Neuronal stem cell (in vitro differentiated cells): ENCODE measurements at regions not wholly inside any gene's neighbourhood (a gene's known extent, or its start where the extent isn't known, plus 50 kb on each side); places are given as distances from the start of the nearest gene placed in this dataset.
"Not testable (repeated sequence)": the region's sequence is repeated elsewhere in the genome, so short reads cannot be mapped to it uniquely, and the experiment has no call there.

Experiments
- DNase-seq: peaks from one replicate; pipeline ENCODE4 v3.0.0-alpha.2; 2013; ENCODE audit warnings: low spot score
- H2AFZ ChIP-seq: one replicate; pipeline ENCODE4 v1.6.1; 2013; ENCODE audit warnings: mild to moderate bottlenecking, low read length, inconsistent platforms
- H2AK5ac ChIP-seq: 2 replicates; pipeline ENCODE4 v1.6.1; 2013; ENCODE audit warnings: low read depth, mild to moderate bottlenecking, inconsistent platforms, low read length, moderate library complexity, mixed read lengths
- H2BK120ac ChIP-seq: 2 replicates; pipeline ENCODE4 v1.6.1; 2013; ENCODE audit warnings: low read depth, mild to moderate bottlenecking, inconsistent platforms, low read length, moderate library complexity, mixed read lengths
- H2BK12ac ChIP-seq: one replicate; pipeline ENCODE4 v1.6.1; 2013; ENCODE audit warnings: low read length, inconsistent platforms
- H2BK15ac ChIP-seq: 2 replicates; pipeline ENCODE4 v1.6.1; 2013; ENCODE audit warnings: mild to moderate bottlenecking, low read length, inconsistent platforms, mixed read lengths
- H2BK5ac ChIP-seq: one replicate; pipeline ENCODE4 v1.6.1; 2013; ENCODE audit warnings: inconsistent platforms, mild to moderate bottlenecking, low read length, moderate library complexity
- H3K14ac ChIP-seq: one replicate; pipeline ENCODE4 v1.6.1; 2013; ENCODE audit warnings: low read length, inconsistent platforms
- H3K18ac ChIP-seq: 2 replicates; pipeline ENCODE4 v1.6.1; 2013; ENCODE audit warnings: low read length, inconsistent platforms
- H3K23ac ChIP-seq: 2 replicates; pipeline ENCODE4 v1.6.1; 2013; ENCODE audit warnings: low read depth, mild to moderate bottlenecking, mixed read lengths, low read length, inconsistent platforms; ENCODE audit not compliant: poor library complexity
- H3K27ac ChIP-seq: replicated peaks from 3 replicates; pipeline ENCODE4 v1.5.1; 2013; ENCODE audit warnings: low read length, inconsistent platforms
- H3K27me3 ChIP-seq, 3 experiments: 2 replicates each; pipeline ENCODE4 v1.6.1; 2013; ENCODE audit warnings: low read length in 3 of 3, mild to moderate bottlenecking in 2 of 3, inconsistent platforms in 1 of 3, low read depth in 1 of 3, mixed read lengths in 1 of 3, moderate library complexity in 1 of 3; ENCODE audit not compliant: control insufficient read depth in 3 of 3, insufficient read depth in 3 of 3
- H3K36me3 ChIP-seq, 2 donors: replicated peaks in 1 of 2; 2 replicates each; pipeline ENCODE4 v1.6.1; 2013; ENCODE audit warnings: low read length in 2 of 2; ENCODE audit not compliant: control insufficient read depth in 2 of 2, insufficient read depth in 2 of 2
- H3K4ac ChIP-seq: 2 replicates; pipeline ENCODE4 v1.6.1; 2013; ENCODE audit warnings: inconsistent platforms, mild to moderate bottlenecking, low read length, moderate library complexity
- H3K4me1 ChIP-seq, 2 donors: 1 replicate in 1 of 2; 2 replicates in 1 of 2; pipeline ENCODE4 v1.6.1; 2013; ENCODE audit warnings: low read length in 2 of 2, low read depth in 1 of 2; ENCODE audit not compliant: control insufficient read depth in 2 of 2, insufficient read depth in 1 of 2
- H3K4me2 ChIP-seq: one replicate; pipeline ENCODE4 v1.6.1; 2013; ENCODE audit warnings: mild to moderate bottlenecking, low read length, inconsistent platforms; ENCODE audit not compliant: insufficient read depth, poor library complexity, severe bottlenecking
- H3K4me3 ChIP-seq, 2 donors: 2 replicates each; pipeline ENCODE4 v1.5.1; 2013; ENCODE audit warnings: low read length in 2 of 2, mild to moderate bottlenecking in 2 of 2, inconsistent platforms in 1 of 2, moderate library complexity in 1 of 2
- H3K79me1 ChIP-seq: one replicate; pipeline ENCODE4 v1.6.1; 2013; ENCODE audit warnings: low read depth, mild to moderate bottlenecking, inconsistent platforms, low read length, moderate library complexity
- H3K9ac ChIP-seq: one replicate; pipeline ENCODE4 v1.6.1; 2013; ENCODE audit warnings: mild to moderate bottlenecking, low read depth, low read length, inconsistent platforms; ENCODE audit not compliant: poor library complexity
- H3K9me3 ChIP-seq, 2 donors: replicated peaks in 1 of 2; 2 replicates each; pipeline versions ENCODE3 to v1.6.1; 2013; ENCODE audit warnings: low read length in 2 of 2, mild to moderate bottlenecking in 2 of 2, inconsistent platforms in 1 of 2, low read depth in 1 of 2, mixed read lengths in 1 of 2, moderate library complexity in 1 of 2; ENCODE audit not compliant: control insufficient read depth in 2 of 2, insufficient read depth in 1 of 2
- H4K8ac ChIP-seq: one replicate; pipeline ENCODE4 v1.6.1; 2013; ENCODE audit warnings: low read depth, mild to moderate bottlenecking, inconsistent platforms, low read length, moderate library complexity
- H4K91ac ChIP-seq: one replicate; pipeline ENCODE4 v1.6.1; 2013; ENCODE audit warnings: low read length, low read depth, mild to moderate bottlenecking, inconsistent platforms; ENCODE audit not compliant: poor library complexity
- WGBS, 2 donors: extraction: QIAGEN DNeasy Blood & Tissue Kit; methylation state at CpG; one replicate each; pipeline ENCODE4 v1.1.7; 2013; ENCODE audit warnings: missing lambda C conversion rate in 2 of 2, mixed read lengths in 1 of 2; ENCODE audit not compliant: insufficient read length in 2 of 2, insufficient replicate concordance in 1 of 2; ENCODE audit errors: extremely low coverage in 2 of 2; 5-methylcytosine and 5-hydroxymethylcytosine counted together

DNA sequence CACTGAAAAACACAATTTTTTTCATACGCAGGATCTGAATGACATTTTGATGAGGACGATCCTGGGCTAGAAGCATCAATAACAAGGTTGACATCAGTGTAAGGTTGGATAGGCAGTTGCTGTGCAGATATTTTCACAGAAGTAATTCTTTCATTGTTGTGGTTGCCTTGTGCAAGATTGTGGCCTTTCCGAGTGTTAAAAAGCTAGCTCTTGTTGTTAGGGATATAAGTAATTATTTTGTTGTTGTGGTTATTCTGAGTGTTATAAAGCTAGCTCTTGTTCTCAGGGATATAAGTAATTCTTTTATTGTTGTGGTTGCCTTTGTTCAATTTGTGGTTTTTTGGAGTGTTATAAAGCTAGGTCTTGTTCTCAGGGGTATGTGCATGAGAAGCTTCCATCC is 637.4 kb downstream of the TMEM121 start:
- H3K4ac ChIP-seq, H3K4me3 ChIP-seq, H3K4me1 ChIP-seq, DNase-seq, H2BK5ac ChIP-seq, H3K9ac ChIP-seq, H2AFZ ChIP-seq, H3K27me3 ChIP-seq, H2BK120ac ChIP-seq, H3K27ac ChIP-seq, H3K36me3 ChIP-seq, H3K79me1 ChIP-seq, H3K18ac ChIP-seq, H4K91ac ChIP-seq, H2BK15ac ChIP-seq, H2BK12ac ChIP-seq, H3K23ac ChIP-seq, H3K14ac ChIP-seq, H3K4me2 ChIP-seq, H4K8ac ChIP-seq, H2AK5ac ChIP-seq: not testable (repeated sequence)
- WGBS, 2 donors = no CpG with 5 or more reads among the region's 3 CpGs
- peaks cover 0 to 16% of the 10 kb centered on the region in 2 donors for H3K9me3 ChIP-seq

DNA sequence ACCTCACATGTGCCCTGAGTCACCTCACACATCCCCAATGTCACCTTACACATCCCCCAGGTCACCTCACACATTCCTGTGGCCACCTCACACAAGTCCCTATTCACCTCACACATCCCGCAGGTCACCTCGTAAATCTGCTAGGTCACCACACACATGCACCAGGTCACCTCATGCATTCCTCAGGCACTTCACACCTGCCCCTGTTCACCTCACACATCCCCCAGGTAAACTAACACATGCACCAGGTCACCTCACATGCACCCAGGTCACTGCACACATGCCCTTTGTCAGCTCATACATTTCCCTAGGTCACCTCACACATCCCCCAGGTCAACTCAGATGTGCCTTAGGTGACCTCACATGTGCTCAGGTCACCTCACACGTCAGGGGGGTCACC is 639.8 kb downstream of the TMEM121 start:
- Histone ChIP-seq H2BK5ac (no peak overlapping the region), H3K4me3 (peak overlapping the region in 1 of 2 donors; percentile 43), H2AK5ac (no peak overlapping the region), H2BK15ac (no peak overlapping the region), H3K36me3 (no peaks in the 10 kb centered on the region), H3K4me1 (no peaks in the 10 kb centered on the region), H2BK12ac (no peak overlapping the region), H3K14ac (no peak overlapping the region), H3K27me3 (no peaks in the 10 kb centered on the region), H3K4me2 (no peak overlapping the region), H3K79me1 (no peaks in the 10 kb centered on the region), H3K27ac (no peak overlapping the region), H4K91ac (no peak overlapping the region), H3K9me3 (peaks cover 0 to 16% of the 10 kb centered on the region in 2 donors), H4K8ac (no peak overlapping the region), H3K4ac (no peak overlapping the region), H3K9ac (no peak overlapping the region), H3K23ac (no peak overlapping the region), H3K18ac (no peak overlapping the region), H2BK120ac (no peak overlapping the region), H2AFZ (no peak overlapping the region)
- WGBS, 2 donors = no CpG with 5 or more reads among the region's 3 CpGs
- DNase-seq = no peak

DNA sequence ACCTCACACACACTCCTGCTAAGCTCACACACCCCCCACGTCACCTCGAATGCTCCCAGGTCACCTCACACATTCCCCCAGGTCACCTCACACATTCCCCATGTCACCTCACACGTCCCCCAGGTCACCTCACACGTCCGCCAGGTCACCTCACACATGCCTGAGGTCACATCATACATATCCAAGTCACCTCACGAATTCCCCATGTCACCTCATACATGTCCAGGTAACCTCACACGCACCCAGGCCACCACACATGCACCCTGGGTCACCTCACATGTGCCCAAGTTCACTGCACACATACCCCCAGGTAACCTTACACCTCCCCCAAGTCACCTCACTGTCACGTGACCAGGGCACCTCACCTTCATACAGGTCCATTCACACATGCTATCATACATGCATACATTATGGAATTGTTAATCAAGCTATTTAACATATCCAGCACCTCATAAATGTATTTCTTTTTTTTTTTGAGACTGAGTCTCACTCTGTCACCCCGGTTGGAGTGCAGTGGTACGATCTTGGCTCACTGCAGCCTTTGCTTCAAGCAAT is 640.3 kb downstream of the TMEM121 start:
- H4K91ac ChIP-seq = no peak overlapping the region
- no peak overlapping the region for H3K14ac ChIP-seq
- H3K27me3 ChIP-seq = no peaks in the 10 kb centered on the region
- H3K27ac ChIP-seq = no peak overlapping the region
- no peaks in the 10 kb centered on the region for H3K79me1 ChIP-seq
- H2BK120ac ChIP-seq = no peak overlapping the region
- H2BK15ac ChIP-seq = no peak overlapping the region
- peaks cover 0 to 16% of the 10 kb centered on the region in 2 donors for H3K9me3 ChIP-seq
- H3K23ac ChIP-seq = no peak overlapping the region
- no CpG with 5 or more reads among the region's 10 CpGs for WGBS, 2 donors
- H4K8ac ChIP-seq = no peak overlapping the region
- H3K4ac ChIP-seq = no peak overlapping the region
- peak overlapping the region in 1 of 2 donors; percentile 43 for H3K4me3 ChIP-seq
- H3K36me3 ChIP-seq = no peaks in the 10 kb centered on the region
- H2AFZ ChIP-seq = no peak overlapping the region
- no peak overlapping the region for H2BK12ac ChIP-seq
- H3K9ac ChIP-seq = no peak overlapping the region
- H2BK5ac ChIP-seq = no peak overlapping the region
- no peak overlapping the region for H3K18ac ChIP-seq
- no peak for DNase-seq
- H3K4me2 ChIP-seq = no peak overlapping the region
- no peak overlapping the region for H2AK5ac ChIP-seq
- no peaks in the 10 kb centered on the region for H3K4me1 ChIP-seq

- H3K4ac ChIP-seq, H3K4me3 ChIP-seq, H3K36me3 ChIP-seq, H2AFZ ChIP-seq, DNase-seq, H3K9ac ChIP-seq, H3K79me1 ChIP-seq, H4K91ac ChIP-seq, H3K23ac ChIP-seq, H4K8ac ChIP-seq, H3K27ac ChIP-seq, H3K14ac ChIP-seq, H2BK12ac ChIP-seq, H2BK120ac ChIP-seq, H3K4me2 ChIP-seq, H2BK5ac ChIP-seq, H3K4me1 ChIP-seq, H3K18ac ChIP-seq, H2AK5ac ChIP-seq, H2BK15ac ChIP-seq, H3K27me3 ChIP-seq: not testable (repeated sequence)
- H3K9me3 ChIP-seq = peaks cover 0 to 13% of the 10 kb centered on the region in 2 donors
- whole genome bisulfite sequencing, 2 donors = no CpG with 5 or more reads among the region's 13 CpGs
These were observed 643.8 kb downstream of the TMEM121 start for GRCh38 chr14:106170163-106170658.
